GM12878 (cell line): ENCODE measurements at regions not wholly inside any gene's neighbourhood (a gene's known extent, or its start where the extent isn't known, plus 50 kb on each side); places are given as distances from the start of the nearest gene placed in this dataset.
A peak's percentile ranks its signal among the peaks of the same experiment; 100 is the strongest.

Experiments
- ATAC-seq: fragments of 200-7000 bp; cut with Tn5 transposase; 3 replicates; pipeline ENCODE4 v1.9.1; 2020; ENCODE audit warnings: mild to moderate bottlenecking, moderate library complexity
- BruUV-seq: library from RNA; stranded (reverse); fragments of 400-500 nt; replicated peaks from 2 replicates; lab custom pipeline; 2021; lab: Mats Ljungman, UMichigan
- CTCF ChIA-PET: fragments of 300-600 bp; sonication (Branson Sonifier 250); formaldehyde crosslinking; extraction: SDS; loops from one replicate; lab custom pipeline; 2021; ENCODE audit warnings: inconsistent platforms; lab: Yijun Ruan, JAX
- POLR2A ChIA-PET: fragments of 350-600 bp; formaldehyde crosslinking; extraction: SDS; loops from one replicate; lab custom pipeline; 2021; ENCODE audit warnings: inconsistent platforms; lab: Charles Lee
- RAD21 ChIA-PET: fragments of 300-600 bp; sonication (Branson Sonifier 250); formaldehyde crosslinking; loops from one replicate; lab custom pipeline; 2023; ENCODE audit warnings: antibody characterized with exemption; ENCODE audit not compliant: unreplicated experiment; lab: Charles Lee
- SMC1A ChIA-PET: fragments of 300-600 bp; sonication (Branson Sonifier 250); formaldehyde crosslinking; loops from one replicate; lab custom pipeline; 2023; ENCODE audit not compliant: unreplicated experiment, uncharacterized antibody; lab: Charles Lee
- DNase-seq: peaks from one replicate; pipeline ENCODE4 v3.0.0-alpha.2; 2011; ENCODE audit warnings: low read depth, low spot score
- FAIRE-seq: peaks from 3 replicates; lab custom pipeline; 2011; peaks lifted over from hg19 to GRCh38; lab: Jason Lieb, UNC
- H2AFZ ChIP-seq: 2 replicates; pipeline ENCODE4 v1.6.0; 2011; ENCODE audit warnings: low read depth, low read length, control low read depth; ENCODE audit not compliant: control insufficient read depth
- H3K27ac ChIP-seq: 2 replicates; pipeline ENCODE4 v1.5.1; 2011; ENCODE audit warnings: control low read depth; ENCODE audit not compliant: control insufficient read depth, insufficient read depth
- H3K27me3 ChIP-seq, 2 experiments: replicated peaks in 1 of 2; 2 replicates each; pipeline versions ENCODE4 v1.6.0 to v1.6.1; 2011; ENCODE audit warnings: low read length in 1 of 2; ENCODE audit not compliant: control insufficient read depth in 2 of 2, insufficient read depth in 2 of 2
- H3K36me3 ChIP-seq, 2 experiments: 2 replicates each; pipeline ENCODE4 v1.5.1; 2011; ENCODE audit warnings: low read length in 1 of 2; ENCODE audit not compliant: control insufficient read depth in 2 of 2, insufficient read depth in 2 of 2
- H3K4me1 ChIP-seq: 2 replicates; pipeline ENCODE4 v1.6.1; 2011; ENCODE audit warnings: mild to moderate bottlenecking, low read length, moderate library complexity, mixed read lengths; ENCODE audit not compliant: control insufficient read depth, insufficient read depth
- H3K4me2 ChIP-seq: 2 replicates; pipeline ENCODE4 v1.6.0; 2011; ENCODE audit warnings: control low read depth; ENCODE audit not compliant: control insufficient read depth, insufficient read depth
- H3K4me3 ChIP-seq: fragments of 200-600 bp; sonication (generic); 2 replicates; pipeline ENCODE4 v1.5.1; 2016
- H3K79me2 ChIP-seq: 2 replicates; pipeline ENCODE4 v1.6.0; 2011; ENCODE audit warnings: low read length; ENCODE audit not compliant: control insufficient read depth, insufficient read depth
- H3K9ac ChIP-seq: 2 replicates; pipeline ENCODE4 v1.8.0; 2011; ENCODE audit warnings: low read length, control low read depth, mixed read lengths; ENCODE audit not compliant: control insufficient read depth, insufficient read depth
- H3K9me3 ChIP-seq: replicated peaks from 3 replicates; pipeline ENCODE4 v1.5.1; 2011; ENCODE audit warnings: mild to moderate bottlenecking, low read length; ENCODE audit not compliant: control insufficient read depth, insufficient read depth
- H4K20me1 ChIP-seq: 2 replicates; pipeline ENCODE4 v1.6.0; 2011; ENCODE audit not compliant: control insufficient read depth, insufficient read depth
- ATF7 ChIP-seq: fragments of 450-650 bp; IDR thresholded peaks from 2 replicates; pipeline ENCODE4 v1.6.1; 2016; ENCODE audit warnings: low read depth, mild to moderate bottlenecking
- CHD2 ChIP-seq: IDR thresholded peaks from 2 replicates; pipeline ENCODE4 v1.6.1; 2011; ENCODE audit warnings: low read depth, low read length, improper control_type of control experiment, borderline replicate concordance
- IRF3 ChIP-seq: fragments of 450-650 bp; IDR thresholded peaks from 2 replicates; pipeline ENCODE4 v1.6.1; 2014; ENCODE audit warnings: mild to moderate bottlenecking
- SP1 ChIP-seq: IDR thresholded peaks from one replicate; pipeline ENCODE4 v1.6.1; 2011; ENCODE audit warnings: low read depth, low read length
- SUZ12 ChIP-seq: fragments of 200-600 bp; sonication (generic); IDR thresholded peaks from one replicate; pipeline ENCODE4 v1.6.1; 2018; ENCODE audit warnings: antibody characterized with exemption, mild to moderate bottlenecking; ENCODE audit not compliant: unreplicated experiment
- TCF3 ChIP-seq: IDR thresholded peaks from 2 replicates; pipeline ENCODE4 v1.6.1; 2012; ENCODE audit warnings: low read depth, mild to moderate bottlenecking, low read length, borderline replicate concordance; ENCODE audit not compliant: insufficient read depth
- ZNF217 ChIP-seq: fragments of 450-650 bp; IDR thresholded peaks from 2 replicates; pipeline ENCODE4 v1.6.1; 2017; ENCODE audit warnings: antibody characterized with exemption, mild to moderate bottlenecking
- WGBS: methylation state at CpG from one replicate; pipeline ENCODE4 v1.1.6; 2016; ENCODE audit warnings: low lambda C conversion rate; ENCODE audit not compliant: insufficient replicate concordance, insufficient coverage; ENCODE audit errors: missing lambda C conversion rate; 5-methylcytosine and 5-hydroxymethylcytosine counted together
- in situ Hi-C: fragments of 300-500 bp; cut with MboI; formaldehyde crosslinking; loops from 9 replicates; pipeline ENCODE4 v1.14.3; 2018; ENCODE audit warnings: mixed read lengths
- intact Hi-C: fragments of 100-400 bp; cut with micrococcal nuclease; formaldehyde crosslinking; loops from one replicate; pipeline ENCODE4 v1.14.2; 2022; ENCODE audit not compliant: unreplicated experiment
- TF ChIP-seq, protein P1 (sequence below): fragments of 450-650 bp; IDR thresholded peaks from 2 replicates; pipeline ENCODE4 v1.6.1; 2017; ENCODE audit warnings: mild to moderate bottlenecking

- no TSS peak for BruUV-seq
- Histone ChIP-seq H3K4me2 (no peak overlapping the region), H3K27me3 (no peaks in the 10 kb centered on the region), H3K4me1 (no peaks in the 10 kb centered on the region), H2AFZ (no peak overlapping the region), H3K9ac (no peak overlapping the region), H3K36me3 (no peaks in the 10 kb centered on the region), H3K27ac (no peak overlapping the region), H4K20me1 (no peaks in the 10 kb centered on the region), H3K4me3 (no peak overlapping the region), H3K9me3 (no peaks in the 10 kb centered on the region), H3K79me2 (no peaks in the 10 kb centered on the region)
- ATAC-seq: no peak
- TF ChIP-seq IRF3 (no peak), ATF7 (peak; percentile 52), SUZ12 (no peak)
- ChIA-PET SMC1A (interaction anchor here (1.3 kb wide), 1 partner anchor 20 kb away, joined by 5 read pairs; no protein-coding TSS in a partner anchor), RAD21 (no interaction called here), POLR2A (interaction anchor here (0.6 kb wide), 1 partner anchor 168 kb away, joined by 3 read pairs; no protein-coding TSS in a partner anchor), CTCF (no interaction called here)
- intact Hi-C loops (no loop called here), in situ Hi-C loops (no loop called here)
- FAIRE-seq: no peak
- no peak for DNase-seq
- WGBS: 25% methylated on average over 6 of the region's 6 CpGs
Measured at GRCh38 chr14:83826838-83827237, 1703.1 kb upstream of the FLRT2 start.

DNA sequence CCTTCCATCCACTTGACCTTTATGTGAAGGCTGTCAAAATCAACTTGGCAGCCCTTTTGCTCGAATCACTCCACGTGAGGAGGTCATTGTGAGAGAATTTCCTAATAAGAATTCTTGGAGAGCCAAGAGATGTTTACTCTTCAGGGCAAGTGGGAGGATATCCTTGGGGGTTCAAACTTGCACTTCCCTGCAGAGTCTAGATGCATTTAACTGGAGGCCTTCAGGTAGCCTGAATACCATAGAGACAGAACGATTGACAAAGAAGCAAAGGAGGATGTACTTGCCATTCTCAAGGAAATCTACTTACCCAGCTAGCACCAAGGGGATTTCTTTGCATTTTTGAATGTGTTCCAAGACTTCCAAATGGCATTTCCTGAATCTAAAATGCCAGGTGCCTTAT is 1702.6 kb upstream of the FLRT2 start:
- Histone ChIP-seq H3K79me2 (no peaks in the 10 kb centered on the region), H3K9me3 (no peaks in the 10 kb centered on the region), H3K4me1 (no peaks in the 10 kb centered on the region), H3K36me3 (no peaks in the 10 kb centered on the region), H3K27me3 (no peaks in the 10 kb centered on the region), H3K4me2 (no peak overlapping the region), H4K20me1 (no peaks in the 10 kb centered on the region), H2AFZ (no peak overlapping the region), H3K4me3 (no peak overlapping the region), H3K27ac (no peak overlapping the region), H3K9ac (no peak overlapping the region)
- ChIA-PET SMC1A (interaction anchor here (1.1 to 1.3 kb wide), 2 partner anchors 20 to 28 kb away, joined by 3 to 5 read pairs; no protein-coding TSS in a partner anchor), POLR2A (interaction anchor here (0.6 kb wide), 1 partner anchor 168 kb away, joined by 3 read pairs; no protein-coding TSS in a partner anchor), CTCF (interaction anchor here (1.0 kb wide), 1 partner anchor 9 kb away, joined by 4 read pairs; no protein-coding TSS in a partner anchor), RAD21 (no interaction called here)
- 33% methylated on average over 3 of the region's 3 CpGs for WGBS
- no TSS peak for BruUV-seq
- intact Hi-C loops (no loop called here), in situ Hi-C loops (no loop called here)
- DNase-seq: no peak
- no peak for FAIRE-seq
- TF ChIP-seq, protein P1, sequence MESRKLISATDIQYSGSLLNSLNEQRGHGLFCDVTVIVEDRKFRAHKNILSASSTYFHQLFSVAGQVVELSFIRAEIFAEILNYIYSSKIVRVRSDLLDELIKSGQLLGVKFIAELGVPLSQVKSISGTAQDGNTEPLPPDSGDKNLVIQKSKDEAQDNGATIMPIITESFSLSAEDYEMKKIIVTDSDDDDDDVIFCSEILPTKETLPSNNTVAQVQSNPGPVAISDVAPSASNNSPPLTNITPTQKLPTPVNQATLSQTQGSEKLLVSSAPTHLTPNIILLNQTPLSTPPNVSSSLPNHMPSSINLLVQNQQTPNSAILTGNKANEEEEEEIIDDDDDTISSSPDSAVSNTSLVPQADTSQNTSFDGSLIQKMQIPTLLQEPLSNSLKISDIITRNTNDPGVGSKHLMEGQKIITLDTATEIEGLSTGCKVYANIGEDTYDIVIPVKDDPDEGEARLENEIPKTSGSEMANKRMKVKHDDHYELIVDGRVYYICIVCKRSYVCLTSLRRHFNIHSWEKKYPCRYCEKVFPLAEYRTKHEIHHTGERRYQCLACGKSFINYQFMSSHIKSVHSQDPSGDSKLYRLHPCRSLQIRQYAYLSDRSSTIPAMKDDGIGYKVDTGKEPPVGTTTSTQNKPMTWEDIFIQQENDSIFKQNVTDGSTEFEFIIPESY: no peak
- TF ChIP-seq SP1: no peak
- no peak for TF ChIP-seq CHD2
- TF ChIP-seq ZNF217: no peak
- no peak for TF ChIP-seq TCF3
- ATAC-seq: no peak
